G401.6 (cell line): ENCODE measurements at regions not wholly inside any gene's neighbourhood (a gene's known extent, or its start where the extent isn't known, plus 50 kb on each side); places are given as distances from the start of the nearest gene placed in this dataset.
"Not testable (repeated sequence)": the region's sequence is repeated elsewhere in the genome, so short reads cannot be mapped to it uniquely, and the experiment has no call there.

ENCODE experiments used
- FAIRE-seq: peaks from 2 replicates; lab custom pipeline; 2012; peaks lifted over from hg19 to GRCh38; lab: Jason Lieb, UNC

DNA sequence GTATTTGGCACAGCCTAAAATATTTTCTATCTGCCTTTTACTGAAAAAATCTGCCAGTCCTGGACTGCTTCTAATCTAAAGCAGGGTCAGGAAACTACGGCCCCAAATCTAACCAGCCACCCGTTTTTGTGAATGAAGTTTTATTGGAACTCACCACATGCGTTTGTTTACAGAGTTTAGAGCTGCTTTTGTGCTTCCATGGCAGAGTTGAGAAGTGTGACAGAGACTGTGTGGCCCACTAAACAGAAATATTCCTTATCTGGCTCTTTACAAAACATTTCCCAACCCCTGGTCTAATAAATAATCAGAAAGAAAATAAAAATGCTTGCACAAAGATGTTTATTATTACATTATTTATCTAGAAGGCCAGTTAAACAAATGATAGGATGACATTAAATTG, 110.2 kb downstream of the COPRS start:
- no peak for FAIRE-seq

DNA sequence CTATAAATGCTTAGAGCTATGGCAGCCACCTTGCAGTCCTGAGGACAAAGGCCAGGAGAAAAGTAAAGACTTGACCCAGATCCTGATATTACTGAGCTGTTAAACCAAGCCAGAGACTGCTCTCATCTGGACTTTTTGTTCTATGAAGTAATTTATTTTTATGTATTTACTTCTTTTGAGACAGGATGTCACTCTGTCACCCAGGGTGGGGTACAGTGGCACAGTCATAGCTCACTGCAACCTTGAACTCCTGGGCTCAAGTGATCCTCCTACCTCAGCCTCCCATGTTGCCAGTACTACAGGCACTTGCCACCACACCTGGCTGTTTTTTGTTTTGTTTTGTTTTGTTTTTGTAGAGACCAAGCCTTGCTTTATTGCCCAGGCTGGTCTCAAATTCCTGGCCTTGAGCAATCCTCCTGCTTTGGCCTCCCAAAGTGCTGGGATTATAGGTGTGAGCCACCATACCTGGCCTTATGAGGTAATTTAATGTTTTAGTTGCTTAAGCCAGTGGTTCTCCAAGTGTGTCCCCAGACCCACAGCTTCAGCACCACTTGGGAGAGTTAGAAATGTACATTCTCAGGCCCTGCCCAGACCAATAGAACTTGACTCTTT, 112.1 kb downstream of the COPRS start:
- FAIRE-seq: no peak

GRCh38 chr17:31745964-31746600, 113.0 kb downstream of the COPRS start:
- FAIRE-seq: no peak

DNA sequence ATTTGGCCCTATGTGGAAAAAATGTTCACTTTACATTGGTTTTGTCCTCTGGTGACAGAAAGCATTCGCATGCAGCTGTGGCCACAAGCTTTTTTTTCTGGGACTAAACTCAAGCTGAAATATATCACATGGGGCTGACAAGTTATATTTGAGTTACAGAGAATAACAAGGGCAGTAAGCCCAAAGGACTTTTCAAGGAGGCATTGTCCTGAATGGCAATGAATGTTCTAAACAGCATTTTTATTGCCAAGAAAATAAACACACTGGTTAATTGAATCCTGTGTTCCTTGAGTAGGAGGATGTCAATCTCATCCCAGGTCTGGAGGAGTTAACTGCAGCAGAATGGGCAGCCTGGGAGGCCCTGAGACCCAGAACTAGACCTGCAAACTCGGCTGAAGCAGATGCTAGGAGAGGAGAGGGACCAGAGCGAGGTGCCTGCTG, 114.5 kb downstream of the COPRS start:
- no peak for FAIRE-seq

DNA sequence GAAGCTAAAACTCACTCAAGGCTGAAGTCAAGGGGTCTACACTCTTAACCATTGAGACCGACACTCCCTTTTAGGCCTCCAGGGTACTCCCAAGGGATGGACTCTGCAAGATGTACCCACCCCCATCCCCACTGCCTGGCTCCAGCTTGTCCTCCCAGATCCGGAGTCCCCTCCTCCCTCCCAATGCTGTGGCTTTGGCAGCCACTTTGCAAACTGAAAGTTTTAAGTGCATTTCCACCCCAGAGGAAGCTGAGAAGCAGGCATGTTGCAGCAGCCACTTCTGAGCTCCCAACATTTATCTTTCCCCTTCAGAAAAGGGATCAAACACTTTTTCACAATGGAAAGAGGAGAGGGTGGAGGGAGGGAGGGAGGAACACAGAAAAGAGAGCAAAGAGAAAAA, 115.2 kb downstream of the COPRS start:
- no peak for FAIRE-seq

GRCh38 chr17:31741371-31741770, 117.7 kb downstream of the COPRS start:
- FAIRE-seq: no peak

DNA sequence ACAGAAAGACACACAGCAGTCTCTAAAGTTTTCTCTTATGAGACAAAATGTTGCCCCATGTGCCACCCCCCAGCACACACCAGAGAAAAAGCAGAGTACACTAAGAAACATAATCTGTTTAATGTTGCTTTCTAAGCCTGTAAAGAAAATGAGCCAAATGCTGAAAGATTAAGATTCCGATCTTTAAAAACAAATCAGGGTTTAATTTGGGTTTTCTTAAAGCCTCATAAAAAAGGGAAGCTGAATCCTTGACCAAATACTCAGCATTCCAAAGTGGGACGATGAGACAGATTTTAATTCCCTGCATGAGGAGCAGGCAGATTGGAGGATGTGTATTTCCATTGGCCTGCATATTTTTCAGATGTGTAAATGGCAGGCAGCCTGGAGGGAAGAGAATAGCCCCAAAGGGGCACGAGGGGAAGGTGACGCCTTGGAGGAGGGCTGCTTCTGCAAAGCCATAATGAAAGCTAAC, 118.4 kb downstream of the COPRS start:
- FAIRE-seq: no peak

DNA sequence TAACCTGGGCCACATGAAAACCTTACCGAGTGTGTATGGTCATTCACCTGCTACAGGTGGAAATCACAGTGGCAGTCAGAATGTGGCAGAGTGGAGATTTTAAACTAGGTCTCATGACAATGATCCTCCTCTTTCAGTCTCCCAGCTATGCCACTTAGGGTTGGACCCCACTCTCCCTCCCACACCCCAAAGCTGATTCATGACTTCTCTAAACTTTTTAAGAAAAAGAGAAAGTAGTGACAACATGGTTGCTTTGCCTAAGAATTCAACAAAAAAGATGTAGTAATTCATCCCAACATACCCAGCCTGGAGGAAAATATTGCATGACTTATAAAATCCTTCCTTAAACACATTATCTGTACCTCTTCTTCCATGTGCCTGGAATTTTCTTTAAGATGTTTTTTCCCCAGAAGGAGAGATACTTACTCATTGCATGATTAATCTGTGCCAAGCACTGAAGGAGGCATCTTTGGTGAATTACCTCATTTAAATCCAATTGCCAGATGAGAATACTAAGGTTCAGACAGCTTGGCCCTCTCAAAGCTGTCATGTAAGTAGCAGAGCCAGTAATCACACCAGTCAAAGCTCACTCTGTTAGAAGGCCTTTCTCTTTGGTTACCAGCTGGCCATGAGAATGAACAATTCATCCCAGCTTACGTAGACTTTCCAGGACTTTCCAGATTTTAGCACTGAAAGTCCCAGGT, 119.9 kb downstream of the COPRS start:
- no peak for FAIRE-seq

DNA sequence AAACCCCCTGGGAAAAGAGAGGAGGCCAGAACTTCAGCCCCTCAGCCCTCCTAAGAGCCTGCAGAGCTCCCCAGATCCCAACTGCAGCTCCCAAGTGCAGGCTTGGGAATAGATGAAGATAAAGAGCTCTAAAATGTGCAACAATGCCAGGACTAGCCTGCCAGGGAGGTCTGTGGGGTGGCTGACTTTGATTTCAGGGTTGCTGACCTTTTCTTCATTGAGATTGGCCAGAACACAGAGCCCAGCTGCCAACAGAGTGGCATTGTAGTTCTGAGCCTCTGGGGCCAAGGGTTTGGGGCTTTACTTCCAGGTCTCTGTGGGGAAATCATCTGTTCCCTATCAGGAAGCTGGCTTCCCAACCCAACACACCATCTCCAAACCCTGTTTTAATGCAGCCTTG, 120.6 kb downstream of the COPRS start:
- FAIRE-seq: no peak

GRCh38 chr17:31738067-31738466, 121.0 kb downstream of the COPRS start:
- no peak for FAIRE-seq

DNA sequence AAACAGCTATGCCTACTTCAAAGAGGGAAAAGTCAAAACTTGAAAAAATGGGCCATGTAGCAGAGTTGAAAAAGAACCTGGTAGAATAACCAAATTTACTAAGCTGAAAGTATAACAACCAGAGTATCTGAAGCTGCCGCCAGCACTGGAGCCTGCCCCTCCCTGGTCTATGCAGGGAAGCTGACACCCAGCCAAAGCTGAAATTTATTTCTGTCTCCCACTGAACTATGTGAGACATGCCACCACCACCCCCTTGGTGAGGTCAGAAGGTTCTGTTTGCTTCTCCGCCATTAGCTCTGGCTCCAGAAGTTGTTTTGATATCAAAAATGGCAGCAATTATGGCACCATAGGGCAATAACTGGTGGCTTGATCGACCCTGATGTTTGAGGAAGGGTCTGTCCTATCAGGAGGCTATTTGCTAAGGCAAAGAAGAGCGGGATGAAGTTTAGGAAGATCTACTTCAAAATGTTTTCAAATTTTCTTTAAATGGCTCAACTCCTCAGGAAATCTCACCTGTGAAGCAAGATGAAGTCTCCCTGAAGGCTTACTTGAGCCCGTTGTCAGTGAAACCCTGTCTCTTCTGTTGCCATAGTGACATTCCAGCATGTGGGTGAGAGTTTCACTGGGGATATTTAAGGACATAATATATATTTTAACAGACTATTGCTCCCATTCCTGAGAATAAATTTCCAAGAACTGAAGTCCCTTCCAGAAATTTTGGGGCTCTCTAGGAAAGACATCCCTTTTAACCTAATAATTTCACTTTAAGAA, 122.0 kb downstream of the COPRS start:
- FAIRE-seq: no peak

- no peak for FAIRE-seq
Measured at GRCh38 chr17:31733326-31733725, 125.7 kb downstream of the COPRS start.

DNA sequence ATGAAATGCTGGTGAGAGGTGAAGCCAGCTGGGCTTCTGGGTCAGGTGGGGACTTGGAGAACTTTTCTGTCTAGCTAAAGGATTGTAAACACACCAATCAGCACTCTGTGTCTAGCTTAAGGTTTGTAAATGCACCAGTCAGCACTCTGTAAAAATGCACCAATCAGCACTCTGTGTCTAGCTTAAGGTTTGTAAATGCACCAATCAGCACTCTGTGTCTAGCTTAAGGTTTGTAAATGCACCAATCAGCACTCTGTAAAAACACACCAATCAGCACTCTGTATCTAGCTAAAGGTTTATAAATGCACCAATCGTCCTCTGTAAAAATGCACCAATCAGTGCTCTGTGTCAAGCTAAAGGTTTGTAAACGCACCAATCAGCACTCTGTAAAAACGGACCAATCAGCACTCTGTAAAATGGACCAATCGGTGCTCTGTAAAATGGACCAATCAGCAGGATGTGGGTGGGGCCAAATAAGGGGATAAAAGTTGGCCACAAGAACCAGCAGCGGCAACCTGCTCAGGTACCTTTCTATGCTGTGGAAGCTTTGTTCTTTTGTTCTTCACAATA, 127.4 kb downstream of the COPRS start:
- FAIRE-seq: not testable (repeated sequence)

GRCh38 chr17:31731118-31731517, 127.9 kb downstream of the COPRS start:
- no peak for FAIRE-seq

GRCh38 chr17:31726980-31727427, 132.0 kb downstream of the COPRS start:
- no peak for FAIRE-seq

GRCh38 chr17:31724619-31725018, 134.4 kb downstream of the COPRS start:
- FAIRE-seq: no peak

- no peak for FAIRE-seq
Measured at GRCh38 chr17:31724026-31724425, 135.0 kb downstream of the COPRS start.

DNA sequence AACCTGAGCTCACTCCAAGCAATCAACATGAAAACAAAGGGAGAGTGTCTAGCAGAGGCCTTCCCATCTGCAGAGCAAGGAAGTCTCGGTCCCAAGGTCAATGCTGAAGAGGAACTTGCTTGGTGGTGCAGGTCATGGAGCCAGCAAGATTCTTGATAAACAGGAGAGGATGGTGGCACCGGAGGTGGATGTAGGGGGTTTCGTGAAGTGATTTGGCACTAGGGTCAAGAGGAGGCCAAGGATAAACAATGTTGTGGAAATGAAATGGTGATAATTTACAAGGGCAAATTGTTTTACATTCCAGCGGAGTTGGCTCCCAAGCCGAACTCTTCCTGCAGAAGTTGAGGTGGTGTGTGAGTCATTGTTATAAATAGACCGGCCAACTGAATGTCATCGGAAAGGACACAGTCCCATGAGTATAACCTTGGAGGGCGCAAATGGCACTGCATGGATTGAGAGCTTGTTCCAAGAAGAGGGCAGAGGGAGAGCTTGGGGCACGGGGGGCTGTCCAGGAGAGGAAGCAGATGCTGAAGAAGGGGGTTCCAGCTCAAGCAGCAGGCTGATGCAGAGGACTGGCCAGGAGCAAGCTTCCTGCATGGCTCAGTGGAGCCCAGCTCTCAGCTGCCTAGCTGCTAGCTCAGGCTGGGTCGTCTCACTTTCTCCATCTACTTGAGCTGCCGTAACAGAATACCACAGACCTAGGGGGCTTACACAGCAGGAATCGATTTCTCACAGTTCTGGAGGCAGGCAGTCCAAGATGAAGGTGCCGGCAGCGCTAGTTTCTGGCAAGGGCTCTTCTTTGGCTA, 136.6 kb downstream of the COPRS start:
- FAIRE-seq: no peak

DNA sequence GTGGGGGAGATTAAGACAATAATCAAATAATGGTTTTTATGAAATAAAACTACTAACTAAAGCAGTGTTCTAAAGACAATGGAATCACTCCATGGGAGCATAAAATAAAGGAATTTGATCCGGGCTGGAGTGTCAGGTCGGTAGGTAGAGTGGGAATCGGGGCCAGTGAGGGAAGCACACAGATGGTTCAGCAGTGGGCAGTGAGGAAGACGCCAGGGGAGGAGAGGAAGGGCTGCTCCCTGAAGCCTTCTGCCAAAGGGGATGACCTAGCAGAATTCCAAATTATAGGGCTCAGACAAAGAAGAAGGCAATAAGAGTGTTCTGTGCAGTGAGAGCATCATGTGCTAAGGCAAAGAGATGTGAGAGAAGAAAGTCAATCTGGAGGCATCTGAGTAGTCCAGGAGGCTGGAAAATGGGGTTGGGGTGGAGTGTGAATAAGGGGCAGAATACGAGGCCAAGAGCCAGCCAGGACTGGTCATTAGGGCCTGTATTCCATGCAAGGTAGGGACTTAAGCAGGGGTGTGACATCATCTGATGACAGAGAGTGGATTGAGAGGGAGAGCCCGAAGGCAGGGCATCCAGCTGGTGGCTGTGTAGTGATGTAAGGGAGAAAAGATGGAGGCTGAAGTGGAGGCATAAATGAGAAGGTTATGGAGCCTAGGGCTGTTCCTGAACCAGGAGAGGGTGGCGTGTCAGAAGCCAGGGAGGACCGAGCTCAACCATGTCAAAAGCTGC, 137.6 kb downstream of the COPRS start:
- no peak for FAIRE-seq

DNA sequence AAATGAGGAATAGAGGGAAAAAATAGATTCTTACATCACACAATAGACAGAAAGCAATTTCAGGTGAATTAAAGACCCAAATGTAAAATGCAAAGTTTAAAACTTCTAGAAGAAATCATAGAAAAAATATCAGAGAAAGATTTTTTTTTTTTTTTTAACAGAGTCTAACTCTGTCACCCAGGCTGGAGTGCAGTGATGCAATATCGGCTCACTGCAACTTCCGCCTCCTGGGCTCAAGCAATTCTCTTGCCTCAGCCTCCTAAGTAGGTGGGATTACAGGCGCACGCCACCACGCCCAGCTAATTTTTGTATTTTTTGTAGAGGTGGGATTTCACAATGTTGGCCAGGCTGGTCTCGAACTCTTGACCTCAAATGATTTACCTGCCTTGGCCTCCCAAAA, 141.8 kb downstream of the COPRS start:
- FAIRE-seq: not testable (repeated sequence)

DNA sequence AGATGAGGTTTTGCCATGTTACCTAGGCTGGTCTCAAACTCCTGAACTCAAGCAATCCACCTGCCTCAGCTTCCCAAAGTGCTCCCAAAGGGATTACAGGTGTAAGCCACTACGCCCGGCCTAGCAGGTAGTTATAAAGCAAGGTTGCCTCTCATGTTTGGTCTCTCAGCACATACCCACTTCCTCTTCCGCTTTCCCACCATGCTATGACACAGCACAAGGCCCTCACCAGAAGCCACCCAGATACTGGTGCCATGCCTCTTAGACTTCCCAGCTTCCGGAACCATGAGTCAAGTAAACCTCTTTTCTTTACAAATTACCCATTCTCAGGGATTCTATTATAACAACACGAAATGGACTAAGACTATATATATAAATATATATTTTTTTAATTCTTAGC, 143.6 kb downstream of the COPRS start:
- no peak for FAIRE-seq
